ENCODE measurements at regions not wholly inside any gene's neighbourhood (a gene's known extent, or its start where the extent isn't known, plus 50 kb on each side); places are given as distances from the start of the nearest gene placed in this dataset.

DNA sequence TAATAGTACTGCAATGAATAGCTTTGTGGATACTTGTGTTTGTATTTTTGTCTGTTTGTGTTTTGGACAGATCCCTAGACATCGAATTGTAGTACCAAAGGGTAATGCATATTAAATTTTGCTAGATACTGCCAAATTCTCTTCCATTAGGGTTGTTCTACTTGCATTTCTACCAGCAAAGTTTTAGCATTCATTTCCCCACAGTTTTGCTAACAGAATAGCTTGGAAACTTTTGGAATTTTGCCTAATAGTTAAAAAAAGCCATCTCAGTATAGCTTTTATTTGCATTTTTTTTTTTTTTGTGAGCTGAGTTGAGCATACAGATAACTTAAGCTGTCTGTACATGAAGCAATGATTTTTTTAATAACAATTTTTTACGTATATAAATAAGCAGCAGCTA is 1084.9 kb downstream of the ADGRL3 start:
- TF ChIP-seq, protein P1, sequence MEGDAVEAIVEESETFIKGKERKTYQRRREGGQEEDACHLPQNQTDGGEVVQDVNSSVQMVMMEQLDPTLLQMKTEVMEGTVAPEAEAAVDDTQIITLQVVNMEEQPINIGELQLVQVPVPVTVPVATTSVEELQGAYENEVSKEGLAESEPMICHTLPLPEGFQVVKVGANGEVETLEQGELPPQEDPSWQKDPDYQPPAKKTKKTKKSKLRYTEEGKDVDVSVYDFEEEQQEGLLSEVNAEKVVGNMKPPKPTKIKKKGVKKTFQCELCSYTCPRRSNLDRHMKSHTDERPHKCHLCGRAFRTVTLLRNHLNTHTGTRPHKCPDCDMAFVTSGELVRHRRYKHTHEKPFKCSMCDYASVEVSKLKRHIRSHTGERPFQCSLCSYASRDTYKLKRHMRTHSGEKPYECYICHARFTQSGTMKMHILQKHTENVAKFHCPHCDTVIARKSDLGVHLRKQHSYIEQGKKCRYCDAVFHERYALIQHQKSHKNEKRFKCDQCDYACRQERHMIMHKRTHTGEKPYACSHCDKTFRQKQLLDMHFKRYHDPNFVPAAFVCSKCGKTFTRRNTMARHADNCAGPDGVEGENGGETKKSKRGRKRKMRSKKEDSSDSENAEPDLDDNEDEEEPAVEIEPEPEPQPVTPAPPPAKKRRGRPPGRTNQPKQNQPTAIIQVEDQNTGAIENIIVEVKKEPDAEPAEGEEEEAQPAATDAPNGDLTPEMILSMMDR (IDR thresholded peaks at IDR 0.05), result no peak
- no peak for TF ChIP-seq EP300 (IDR thresholded peaks at IDR 0.05; ENCODE audit: low read depth)
